GM12878 (cell line): ENCODE measurements at regions not wholly inside any gene's neighbourhood (a gene's known extent, or its start where the extent isn't known, plus 50 kb on each side); places are given as distances from the start of the nearest gene placed in this dataset.

ENCODE experiments used
- ATAC-seq: fragments of 200-7000 bp; cut with Tn5 transposase; 3 replicates; pipeline ENCODE4 v1.9.1; 2020; ENCODE audit warnings: mild to moderate bottlenecking, moderate library complexity
- BruUV-seq: library from RNA; stranded (reverse); fragments of 400-500 nt; replicated peaks from 2 replicates; lab custom pipeline; 2021; lab: Mats Ljungman, UMichigan
- CTCF ChIA-PET: fragments of 300-600 bp; sonication (Branson Sonifier 250); formaldehyde crosslinking; extraction: SDS; loops from one replicate; lab custom pipeline; 2021; ENCODE audit warnings: inconsistent platforms; lab: Yijun Ruan, JAX
- POLR2A ChIA-PET: fragments of 350-600 bp; formaldehyde crosslinking; extraction: SDS; loops from one replicate; lab custom pipeline; 2021; ENCODE audit warnings: inconsistent platforms; lab: Charles Lee
- RAD21 ChIA-PET: fragments of 300-600 bp; sonication (Branson Sonifier 250); formaldehyde crosslinking; loops from one replicate; lab custom pipeline; 2023; ENCODE audit warnings: antibody characterized with exemption; ENCODE audit not compliant: unreplicated experiment; lab: Charles Lee
- SMC1A ChIA-PET: fragments of 300-600 bp; sonication (Branson Sonifier 250); formaldehyde crosslinking; loops from one replicate; lab custom pipeline; 2023; ENCODE audit not compliant: unreplicated experiment, uncharacterized antibody; lab: Charles Lee
- DNase-seq: peaks from one replicate; pipeline ENCODE4 v3.0.0-alpha.2; 2011; ENCODE audit warnings: low read depth, low spot score
- FAIRE-seq: peaks from 3 replicates; lab custom pipeline; 2011; peaks lifted over from hg19 to GRCh38; lab: Jason Lieb, UNC
- H2AFZ ChIP-seq: 2 replicates; pipeline ENCODE4 v1.6.0; 2011; ENCODE audit warnings: low read depth, low read length, control low read depth; ENCODE audit not compliant: control insufficient read depth
- H3K27ac ChIP-seq: 2 replicates; pipeline ENCODE4 v1.5.1; 2011; ENCODE audit warnings: control low read depth; ENCODE audit not compliant: control insufficient read depth, insufficient read depth
- H3K27me3 ChIP-seq, 2 experiments: replicated peaks in 1 of 2; 2 replicates each; pipeline versions ENCODE4 v1.6.0 to v1.6.1; 2011; ENCODE audit warnings: low read length in 1 of 2; ENCODE audit not compliant: control insufficient read depth in 2 of 2, insufficient read depth in 2 of 2
- H3K36me3 ChIP-seq, 2 experiments: 2 replicates each; pipeline ENCODE4 v1.5.1; 2011; ENCODE audit warnings: low read length in 1 of 2; ENCODE audit not compliant: control insufficient read depth in 2 of 2, insufficient read depth in 2 of 2
- H3K4me1 ChIP-seq: 2 replicates; pipeline ENCODE4 v1.6.1; 2011; ENCODE audit warnings: mild to moderate bottlenecking, low read length, moderate library complexity, mixed read lengths; ENCODE audit not compliant: control insufficient read depth, insufficient read depth
- H3K4me2 ChIP-seq: 2 replicates; pipeline ENCODE4 v1.6.0; 2011; ENCODE audit warnings: control low read depth; ENCODE audit not compliant: control insufficient read depth, insufficient read depth
- H3K4me3 ChIP-seq: fragments of 200-600 bp; sonication (generic); 2 replicates; pipeline ENCODE4 v1.5.1; 2016
- H3K79me2 ChIP-seq: 2 replicates; pipeline ENCODE4 v1.6.0; 2011; ENCODE audit warnings: low read length; ENCODE audit not compliant: control insufficient read depth, insufficient read depth
- H3K9ac ChIP-seq: 2 replicates; pipeline ENCODE4 v1.8.0; 2011; ENCODE audit warnings: low read length, control low read depth, mixed read lengths; ENCODE audit not compliant: control insufficient read depth, insufficient read depth
- H3K9me3 ChIP-seq: replicated peaks from 3 replicates; pipeline ENCODE4 v1.5.1; 2011; ENCODE audit warnings: mild to moderate bottlenecking, low read length; ENCODE audit not compliant: control insufficient read depth, insufficient read depth
- H4K20me1 ChIP-seq: 2 replicates; pipeline ENCODE4 v1.6.0; 2011; ENCODE audit not compliant: control insufficient read depth, insufficient read depth
- BRCA1 ChIP-seq: IDR thresholded peaks from 2 replicates; pipeline ENCODE4 v1.6.1; 2011; ENCODE audit warnings: low read depth, low read length, improper control_type of control experiment
- EED ChIP-seq: sonication (generic); IDR thresholded peaks from 2 replicates; pipeline ENCODE4 v1.6.1; 2016; ENCODE audit warnings: antibody characterized with exemption, low read depth
- ETV6 ChIP-seq, 2 experiments: fragments of 450-650 bp in 1 of 2; IDR thresholded peaks in 1 of 2; conservative IDR thresholded peaks in 1 of 2; 2 replicates each; pipeline ENCODE4 v1.6.1; 2014; ENCODE audit warnings: antibody characterized with exemption in 1 of 2, borderline replicate concordance in 1 of 2, low read depth in 1 of 2, mild to moderate bottlenecking in 1 of 2, moderate library complexity in 1 of 2
- IKZF1 ChIP-seq: fragments of 450-650 bp; conservative IDR thresholded peaks from 2 replicates; pipeline ENCODE4 v1.6.1; 2017; ENCODE audit warnings: antibody characterized with exemption, mild to moderate bottlenecking
- NBN ChIP-seq: fragments of 450-650 bp; IDR thresholded peaks from 2 replicates; pipeline ENCODE4 v1.6.1; 2016
- POLR2AphosphoS5 ChIP-seq: IDR thresholded peaks from 2 replicates; pipeline ENCODE4 v1.6.1; 2011; ENCODE audit warnings: mild to moderate bottlenecking, low read length, inconsistent platforms
- RUNX3 ChIP-seq: IDR thresholded peaks from 2 replicates; pipeline ENCODE4 v1.6.1; 2012; ENCODE audit warnings: low read length, inconsistent platforms
- SPI1 ChIP-seq: IDR thresholded peaks from 2 replicates; pipeline ENCODE4 v1.6.1; 2011; ENCODE audit warnings: low read depth, mild to moderate bottlenecking, low read length, moderate library complexity, borderline replicate concordance; ENCODE audit not compliant: insufficient read depth
- SRF ChIP-seq, 2 experiments: IDR thresholded peaks; 2 replicates each; pipeline ENCODE4 v1.6.1; 2011; ENCODE audit warnings: low read depth in 2 of 2, low read length in 2 of 2, mild to moderate bottlenecking in 1 of 2, moderate library complexity in 1 of 2
- WGBS: methylation state at CpG from one replicate; pipeline ENCODE4 v1.1.6; 2016; ENCODE audit warnings: low lambda C conversion rate; ENCODE audit not compliant: insufficient replicate concordance, insufficient coverage; ENCODE audit errors: missing lambda C conversion rate; 5-methylcytosine and 5-hydroxymethylcytosine counted together
- in situ Hi-C: fragments of 300-500 bp; cut with MboI; formaldehyde crosslinking; loops from 9 replicates; pipeline ENCODE4 v1.14.3; 2018; ENCODE audit warnings: mixed read lengths
- intact Hi-C: fragments of 100-400 bp; cut with micrococcal nuclease; formaldehyde crosslinking; loops from one replicate; pipeline ENCODE4 v1.14.2; 2022; ENCODE audit not compliant: unreplicated experiment

DNA sequence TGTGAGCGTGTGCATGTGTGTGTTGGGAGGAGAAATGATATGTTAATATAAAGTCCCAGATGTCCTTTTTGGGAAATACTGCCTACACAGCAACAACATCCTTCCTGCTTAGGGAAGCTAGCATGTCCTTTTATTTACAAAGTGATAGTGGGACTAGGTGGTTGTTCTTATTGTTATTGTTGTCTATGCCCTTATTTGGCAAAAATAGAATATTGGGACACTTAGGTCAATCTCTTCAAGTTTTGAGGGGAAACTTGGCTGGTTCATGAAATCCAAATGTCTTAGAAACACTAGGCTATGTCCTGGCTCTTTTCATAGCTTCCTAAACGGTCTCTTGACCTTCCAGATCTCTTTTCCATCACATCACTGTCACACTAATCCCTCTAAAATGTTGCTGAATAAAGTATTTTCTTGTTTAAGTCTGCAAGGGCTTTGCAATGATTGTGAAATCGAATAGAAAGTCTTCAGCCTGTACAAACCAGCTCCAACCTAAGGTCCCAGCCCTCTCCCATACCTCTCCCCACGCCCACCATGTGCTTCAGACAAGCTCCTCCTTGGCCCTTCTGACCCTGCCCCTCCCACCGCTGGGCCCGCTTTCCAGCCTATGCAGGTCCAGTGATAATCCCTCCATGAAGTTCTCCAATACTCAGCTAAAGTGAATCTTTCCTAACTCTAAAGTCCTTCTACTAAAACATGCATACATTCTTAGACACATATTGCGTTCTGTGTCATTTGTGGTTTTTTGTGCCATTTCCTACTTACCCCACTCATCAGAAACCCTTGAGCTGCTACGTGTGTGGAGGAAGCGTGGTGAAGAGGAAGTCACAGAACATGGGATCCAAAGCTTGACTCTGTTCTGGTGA lies 205.1 kb downstream of the LY86 start:
- FAIRE-seq: no peak
- in situ Hi-C loops: no loop called here
- Histone ChIP-seq H3K9me3 (no peaks in the 10 kb centered on the region), H3K36me3 (no peaks in the 10 kb centered on the region), H3K4me2 (no peak overlapping the region), H3K4me1 (peaks cover 28% of the 10 kb centered on the region), H3K9ac (no peak overlapping the region), H3K27me3 (no peaks in the 10 kb centered on the region), H4K20me1 (no peaks in the 10 kb centered on the region), H3K27ac (no peak overlapping the region), H2AFZ (no peak overlapping the region), H3K79me2 (no peaks in the 10 kb centered on the region), H3K4me3 (no peak overlapping the region)
- POLR2A ChIA-PET: interaction anchor here (2.0 kb wide), 1 partner anchor 17 kb away, joined by 9 read pairs; no protein-coding TSS in a partner anchor
- WGBS: 49% methylated on average over 9 of the region's 9 CpGs
- TF ChIP-seq EED: peak; percentile 53
- 0 out of 4 replicates have a peak, but pooled peaks of 1 of the 2 experiments have one; percentile 55 for TF ChIP-seq SRF (IDR thresholded peaks at IDR 0.05; ENCODE audit: low read depth in 2 of 2, low read length in 2 of 2)
- TF ChIP-seq ETV6 (conservative IDR thresholded peaks at IDR 0.05 in 1 of 2, IDR thresholded peaks at IDR 0.05 in 1 of 2; ENCODE audit: borderline replicate concordance in 1 of 2, low read depth in 1 of 2): peak in 1 of 2 experiments; percentile 45; a peak in 1 of 4 replicates
- peak; percentile 59; the same call in 1 of the 2 replicates for TF ChIP-seq SPI1
- peak; percentile 30; the same call in 1 of the 2 replicates for TF ChIP-seq IKZF1
- TF ChIP-seq RUNX3: peak; percentile 83
- TF ChIP-seq BRCA1: no peak
- TF ChIP-seq POLR2AphosphoS5: no peak
- no peak for TF ChIP-seq NBN
- ATAC-seq: no peak
- no peak for DNase-seq
- SMC1A ChIA-PET: interaction anchor here (0.5 to 2.6 kb wide), 21 partner anchors 9 to 518 kb away, joined by 3 to 13 read pairs (median 3); no protein-coding TSS in a partner anchor
- no TSS peak for BruUV-seq
- intact Hi-C loops: loop anchor here (10.0 kb wide), 1 partner anchor 361 kb away; no protein-coding TSS in a partner anchor
- CTCF ChIA-PET: interaction anchor here (0.6 to 2.0 kb wide), 11 partner anchors 11 to 450 kb away, joined by 3 to 5 read pairs (median 3); no protein-coding TSS in a partner anchor
- RAD21 ChIA-PET: interaction anchor here (0.7 to 1.8 kb wide), 7 partner anchors 18 to 125 kb away, joined by 3 to 5 read pairs (median 4); no protein-coding TSS in a partner anchor
